ENCODE measurements at regions not wholly inside any gene's neighbourhood (a gene's known extent, or its start where the extent isn't known, plus 50 kb on each side); places are given as distances from the start of the nearest gene placed in this dataset.

DNA sequence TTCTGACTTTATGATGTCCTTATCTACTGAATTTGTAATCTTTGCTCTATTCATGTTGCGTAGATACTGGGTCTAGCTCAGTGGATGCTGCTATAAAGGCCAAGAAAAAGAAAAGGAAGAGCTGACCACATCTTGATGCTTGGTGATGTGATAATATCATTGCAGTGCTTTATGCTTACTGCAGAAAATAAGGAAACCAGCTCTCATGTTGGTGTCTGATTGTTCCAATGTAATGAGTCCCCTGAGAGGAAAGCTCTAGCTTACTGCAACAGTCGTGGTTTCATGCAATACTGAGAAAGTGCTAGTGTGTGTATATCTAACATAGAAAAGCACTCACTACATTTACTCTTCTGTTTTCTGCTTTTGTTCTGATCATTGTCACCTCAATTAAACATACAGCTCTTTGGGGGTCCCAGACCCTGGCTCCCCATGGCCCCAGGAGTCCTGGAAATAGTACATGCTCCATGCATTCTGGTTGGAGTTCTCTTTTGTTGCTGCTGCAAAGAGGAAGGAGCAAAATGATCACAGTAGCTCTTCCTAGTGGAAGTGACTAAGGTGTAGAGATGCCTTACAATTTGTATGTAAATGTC is 338.8 kb downstream of the CYRIA start:
- DNase-seq (ENCODE audit: low read depth) = no peak
- H3K4me3 ChIP-seq (ENCODE audit: low read depth, low read length) = no peak overlapping the region
- TF ChIP-seq, protein P1, sequence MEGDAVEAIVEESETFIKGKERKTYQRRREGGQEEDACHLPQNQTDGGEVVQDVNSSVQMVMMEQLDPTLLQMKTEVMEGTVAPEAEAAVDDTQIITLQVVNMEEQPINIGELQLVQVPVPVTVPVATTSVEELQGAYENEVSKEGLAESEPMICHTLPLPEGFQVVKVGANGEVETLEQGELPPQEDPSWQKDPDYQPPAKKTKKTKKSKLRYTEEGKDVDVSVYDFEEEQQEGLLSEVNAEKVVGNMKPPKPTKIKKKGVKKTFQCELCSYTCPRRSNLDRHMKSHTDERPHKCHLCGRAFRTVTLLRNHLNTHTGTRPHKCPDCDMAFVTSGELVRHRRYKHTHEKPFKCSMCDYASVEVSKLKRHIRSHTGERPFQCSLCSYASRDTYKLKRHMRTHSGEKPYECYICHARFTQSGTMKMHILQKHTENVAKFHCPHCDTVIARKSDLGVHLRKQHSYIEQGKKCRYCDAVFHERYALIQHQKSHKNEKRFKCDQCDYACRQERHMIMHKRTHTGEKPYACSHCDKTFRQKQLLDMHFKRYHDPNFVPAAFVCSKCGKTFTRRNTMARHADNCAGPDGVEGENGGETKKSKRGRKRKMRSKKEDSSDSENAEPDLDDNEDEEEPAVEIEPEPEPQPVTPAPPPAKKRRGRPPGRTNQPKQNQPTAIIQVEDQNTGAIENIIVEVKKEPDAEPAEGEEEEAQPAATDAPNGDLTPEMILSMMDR (IDR thresholded peaks at IDR 0.05; ENCODE audit: low read depth, low read length, missing control alignments) = no peak

DNA sequence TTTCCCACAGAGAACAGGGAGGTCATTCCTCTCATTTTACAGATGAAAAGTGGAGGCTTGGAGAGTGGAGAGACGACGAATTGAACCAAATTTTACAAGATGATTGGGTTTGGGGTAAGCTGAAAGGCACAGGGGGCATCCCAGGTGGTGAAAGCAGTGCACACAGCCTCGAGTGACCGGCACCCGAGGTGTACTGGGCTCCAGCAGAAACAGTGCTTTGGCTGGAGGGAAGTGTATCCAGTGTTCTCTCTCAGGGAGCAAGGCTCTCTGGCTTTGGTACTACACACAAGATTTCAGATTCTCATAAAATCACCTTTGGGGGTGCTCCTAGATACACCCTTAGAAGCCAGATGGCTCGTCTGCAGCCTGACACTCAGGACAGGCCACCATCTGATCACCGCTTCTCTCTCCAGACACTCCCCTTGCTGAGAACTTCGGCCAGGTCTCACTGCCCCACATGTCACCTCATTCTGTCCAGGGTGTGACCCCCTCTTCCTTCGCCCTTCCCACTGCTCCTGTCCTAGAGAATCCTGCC is 339.6 kb downstream of the CYRIA start:
- TF ChIP-seq, protein P1 (IDR thresholded peaks at IDR 0.05; ENCODE audit: low read depth, low read length, missing control alignments) = no peak
- no peak for DNase-seq (ENCODE audit: low read depth)
- H3K4me3 ChIP-seq (ENCODE audit: low read depth, low read length) = no peak overlapping the region

DNA sequence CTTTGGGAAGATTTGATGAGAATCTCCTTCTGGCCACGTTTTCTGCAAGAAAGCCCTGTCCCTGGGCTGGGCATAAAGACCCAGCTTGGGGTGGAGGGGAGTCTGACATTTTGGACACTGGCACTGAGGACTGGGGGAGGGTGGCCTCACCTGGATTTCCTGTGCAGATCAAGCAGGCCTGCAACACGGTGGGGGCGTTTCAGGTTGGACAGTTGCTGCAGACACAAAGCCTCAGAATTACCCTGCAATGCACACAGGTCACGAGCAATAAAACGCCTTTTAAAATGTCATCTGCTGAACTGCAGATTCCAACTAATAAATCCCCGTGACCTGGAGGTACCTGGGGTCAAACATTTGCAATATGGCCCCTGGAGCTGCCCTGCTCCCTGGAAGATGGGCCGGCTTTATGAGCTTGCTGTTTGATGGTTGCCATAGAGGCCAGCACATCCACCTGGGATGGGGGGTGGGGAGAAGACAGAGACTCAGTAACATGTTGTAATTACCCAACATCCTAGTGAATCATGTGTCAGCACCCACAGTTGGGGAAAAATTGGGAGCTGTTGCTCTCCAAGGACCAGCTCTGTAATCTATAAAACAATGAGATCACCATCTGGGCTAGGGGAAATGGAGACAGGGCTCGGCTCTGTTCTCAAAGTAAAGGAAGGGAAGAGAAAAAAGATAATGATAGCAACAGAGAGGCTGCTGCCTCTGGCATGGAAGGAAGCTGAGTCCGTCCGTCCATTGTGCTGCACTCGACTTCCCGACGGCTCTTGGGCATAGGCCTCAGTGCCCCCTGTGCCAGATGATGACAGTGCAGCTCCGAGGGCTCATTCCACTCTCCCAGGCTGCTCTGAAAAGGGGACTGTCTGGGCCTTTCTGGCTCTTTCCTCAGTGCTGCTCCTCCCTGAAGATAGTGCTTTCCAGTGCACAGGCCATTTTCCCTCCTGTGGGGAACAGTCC is 340.3 kb downstream of the CYRIA start:
- TF ChIP-seq, protein P1 (IDR thresholded peaks at IDR 0.05; ENCODE audit: low read depth, low read length, missing control alignments) = no peak
- no peak for DNase-seq (ENCODE audit: low read depth)
- H3K4me3 ChIP-seq (ENCODE audit: low read depth, low read length) = no peak overlapping the region

DNA sequence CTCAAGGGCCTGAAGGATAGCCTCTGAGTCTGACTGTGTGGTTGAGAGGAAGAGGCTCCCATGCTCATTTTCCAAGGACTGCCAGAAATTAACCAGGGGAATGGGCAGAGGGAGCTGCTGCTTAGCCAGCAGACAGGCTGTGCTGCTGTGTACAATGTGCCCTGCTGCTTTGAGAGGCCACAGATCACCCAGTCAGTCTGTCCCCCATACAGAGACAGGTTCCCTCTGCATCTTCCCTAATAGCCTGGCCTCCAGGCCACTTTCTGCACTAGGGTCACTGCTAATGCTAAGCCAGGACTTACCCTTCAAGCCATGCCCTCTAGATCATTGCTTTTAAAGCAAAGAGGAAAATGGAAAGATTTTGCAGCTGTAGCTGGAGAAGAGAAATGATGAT is 341.1 kb downstream of the CYRIA start:
- no peak for DNase-seq (ENCODE audit: low read depth)
- TF ChIP-seq, protein P1 (IDR thresholded peaks at IDR 0.05; ENCODE audit: low read depth, low read length, missing control alignments) = no peak
- no peak overlapping the region for H3K4me3 ChIP-seq (ENCODE audit: low read depth, low read length)

DNA sequence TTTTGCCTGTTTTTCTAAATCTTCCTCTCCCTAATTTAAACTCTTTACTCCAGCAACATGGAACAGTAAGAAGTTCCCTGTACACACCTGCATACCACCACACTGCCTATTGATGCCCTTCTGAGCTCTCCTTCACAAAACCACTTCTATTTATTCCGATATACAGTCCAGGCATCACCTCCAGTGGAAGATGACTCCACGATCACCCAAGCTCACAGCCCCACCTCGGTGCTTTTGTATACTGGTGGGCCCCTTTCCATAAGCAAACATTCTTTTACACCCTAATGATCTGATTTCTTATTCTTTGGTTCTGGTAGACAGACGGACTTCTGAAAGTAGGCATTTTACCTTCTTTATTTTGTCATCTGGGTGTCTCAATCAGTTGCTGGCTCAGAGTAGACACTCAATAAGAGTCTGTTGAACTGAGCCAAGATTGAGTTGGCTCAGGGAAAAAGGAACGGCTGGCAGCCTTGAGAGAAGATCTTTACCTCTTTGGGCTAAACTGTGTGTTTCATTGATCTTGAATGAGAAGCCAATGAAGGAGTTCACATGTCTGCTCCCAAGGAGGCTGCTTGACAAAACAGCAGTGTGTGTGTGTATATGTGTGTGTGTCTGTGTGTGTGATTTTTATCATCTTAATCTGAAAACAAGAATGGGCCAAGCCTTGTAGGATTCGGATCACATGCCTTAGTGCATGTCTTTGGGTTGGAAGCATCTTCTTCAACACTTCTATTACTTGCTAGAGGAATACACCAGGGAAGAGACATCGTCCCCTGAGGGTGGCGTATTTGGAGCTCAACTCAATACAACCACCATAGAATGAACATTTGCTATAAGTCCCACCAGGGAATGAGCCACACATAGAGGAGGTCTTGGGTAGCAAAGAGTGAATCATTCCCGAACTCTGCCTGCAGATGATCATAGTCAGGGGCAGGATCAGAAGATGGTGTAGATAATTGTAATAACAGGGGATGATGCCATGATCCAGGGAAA is 341.8 kb downstream of the CYRIA start:
- DNase-seq (ENCODE audit: low read depth) = no peak
- TF ChIP-seq, protein P1 (IDR thresholded peaks at IDR 0.05; ENCODE audit: low read depth, low read length, missing control alignments) = no peak
- H3K4me3 ChIP-seq (ENCODE audit: low read depth, low read length) = no peak overlapping the region

DNA sequence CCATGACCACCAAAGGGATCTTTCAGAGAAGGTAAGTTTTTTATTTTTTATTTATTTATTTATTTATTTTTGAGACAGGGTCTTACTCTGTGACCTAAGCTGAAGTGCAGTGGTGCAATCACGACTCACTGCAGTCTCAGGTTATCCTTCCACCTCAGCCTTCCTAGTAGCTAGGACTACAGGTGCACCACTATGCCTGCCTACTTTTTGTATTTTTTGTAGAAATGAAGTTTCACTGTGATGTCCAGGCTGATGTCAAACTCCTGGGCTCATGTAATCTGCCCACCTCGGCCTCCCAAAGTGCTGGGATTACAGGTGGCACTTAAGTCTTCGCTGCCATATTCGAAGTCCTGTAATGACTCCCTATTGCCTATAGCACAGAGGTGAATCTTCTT is 342.5 kb downstream of the CYRIA start:
- TF ChIP-seq, protein P1 (IDR thresholded peaks at IDR 0.05; ENCODE audit: low read depth, low read length, missing control alignments) = no peak
- DNase-seq (ENCODE audit: low read depth) = no peak
- H3K4me3 ChIP-seq (ENCODE audit: low read depth, low read length) = no peak overlapping the region

Data from GM12864 (cell line).